CD14-positive monocyte (primary cell): ENCODE measurements at regions not wholly inside any gene's neighbourhood (a gene's known extent, or its start where the extent isn't known, plus 50 kb on each side); places are given as distances from the start of the nearest gene placed in this dataset.

Experiments
- DNase-seq, 3 donors: peaks; one replicate each; pipeline ENCODE4 v3.0.0-alpha.2; 2011 to 2022
- H2AFZ ChIP-seq: 2 replicates; pipeline ENCODE4 v1.6.0; 2012; ENCODE audit warnings: mild to moderate bottlenecking, low read depth, low read length, inconsistent platforms; ENCODE audit not compliant: insufficient read depth, poor library complexity, severe bottlenecking
- H3K27ac ChIP-seq, 2 donors: 1 replicate in 1 of 2; 2 replicates in 1 of 2; pipeline ENCODE4 v1.5.1; 2012 to 2013; ENCODE audit warnings: low read length in 2 of 2, control low read depth in 1 of 2, inconsistent platforms in 1 of 2, low read depth in 1 of 2, mild to moderate bottlenecking in 1 of 2
- H3K27me3 ChIP-seq, 2 donors: one replicate each; pipeline versions ENCODE4 v1.6.0 to v1.6.1; 2011 to 2013; ENCODE audit warnings: low read length in 2 of 2; ENCODE audit not compliant: control insufficient read depth in 2 of 2, insufficient read depth in 2 of 2
- H3K36me3 ChIP-seq, 2 donors: replicated peaks in 1 of 2; 1 replicate in 1 of 2; 2 replicates in 1 of 2; pipeline versions ENCODE4 v1.5.1 to v1.6.1; 2012 to 2013; ENCODE audit warnings: low read length in 2 of 2, control low read depth in 1 of 2, inconsistent platforms in 1 of 2, mild to moderate bottlenecking in 1 of 2; ENCODE audit not compliant: insufficient read depth in 2 of 2, control insufficient read depth in 1 of 2
- H3K4me1 ChIP-seq, 2 donors: 1 replicate in 1 of 2; 2 replicates in 1 of 2; pipeline versions ENCODE4 v1.5.1 to v1.6.1; 2012 to 2013; ENCODE audit warnings: low read length in 2 of 2, control low read depth in 1 of 2, inconsistent platforms in 1 of 2, mild to moderate bottlenecking in 1 of 2, moderate library complexity in 1 of 2; ENCODE audit not compliant: insufficient read depth in 2 of 2, control insufficient read depth in 1 of 2
- H3K4me2 ChIP-seq: replicated peaks from 2 replicates; pipeline ENCODE3; 2012; ENCODE audit warnings: low read length, moderate library complexity, mild to moderate bottlenecking; ENCODE audit not compliant: poor library complexity, severe bottlenecking; ENCODE audit errors: extremely low read depth
- H3K4me3 ChIP-seq, 3 experiments: fragments of 200-600 bp in 1 of 3; sonication (generic) in 1 of 3; replicated peaks in 1 of 3; 1 replicate in 2 of 3; 2 replicates in 1 of 3; pipeline ENCODE4 v1.5.1; 2011 to 2013; ENCODE audit warnings: low read length in 3 of 3, mild to moderate bottlenecking in 3 of 3, control low read depth in 2 of 3, low read depth in 2 of 3, inconsistent platforms in 1 of 3, moderate library complexity in 1 of 3
- H3K79me2 ChIP-seq: 2 replicates; pipeline ENCODE4 v1.6.0; 2012; ENCODE audit warnings: mild to moderate bottlenecking, control low read depth, inconsistent platforms, low read length, moderate library complexity; ENCODE audit not compliant: insufficient read depth
- H3K9ac ChIP-seq: 2 replicates; pipeline ENCODE4 v1.6.0; 2017; ENCODE audit warnings: low read length, mild to moderate bottlenecking; ENCODE audit not compliant: insufficient read depth, poor library complexity, severe bottlenecking
- H3K9me3 ChIP-seq, 2 donors: replicated peaks in 1 of 2; 1 replicate in 1 of 2; 2 replicates in 1 of 2; pipeline versions ENCODE4 v1.5.1 to v1.6.1; 2012 to 2013; ENCODE audit warnings: low read length in 2 of 2, control low read depth in 1 of 2; ENCODE audit not compliant: control insufficient read depth in 1 of 2, insufficient read depth in 1 of 2
- H4K20me1 ChIP-seq: 2 replicates; pipeline ENCODE4 v1.6.0; 2012; ENCODE audit warnings: mild to moderate bottlenecking, low read length, control low read depth, moderate library complexity; ENCODE audit not compliant: insufficient read depth
- H3K27ac Mint-ChIP-seq, 7 donors: one replicate each; pipeline ENCODE4 v1.8.0; 2020; ENCODE audit warnings: mild to moderate bottlenecking in 7 of 7, mixed read lengths in 7 of 7, moderate library complexity in 6 of 7, inconsistent platforms in 2 of 7
- H3K27me3 Mint-ChIP-seq, 3 donors: one replicate each; pipeline ENCODE4 v1.8.0; 2021 to 2022; ENCODE audit warnings: low read depth in 3 of 3, mild to moderate bottlenecking in 3 of 3, mixed read lengths in 3 of 3, moderate library complexity in 3 of 3, inconsistent platforms in 1 of 3
- H3K36me3 Mint-ChIP-seq, 2 donors: one replicate each; pipeline ENCODE4 v1.8.0; 2020; ENCODE audit warnings: mixed read lengths in 2 of 2, inconsistent platforms in 1 of 2, mild to moderate bottlenecking in 1 of 2
- H3K4me1 Mint-ChIP-seq: one replicate; pipeline ENCODE4 v1.8.0; 2020; ENCODE audit warnings: mild to moderate bottlenecking, mixed read lengths
- H3K4me3 Mint-ChIP-seq, 2 donors: one replicate each; pipeline ENCODE4 v1.8.0; 2020; ENCODE audit warnings: mild to moderate bottlenecking in 2 of 2, mixed read lengths in 2 of 2, moderate library complexity in 1 of 2
- H3K9me3 Mint-ChIP-seq, 7 donors: one replicate each; pipeline ENCODE4 v1.8.0; 2020 to 2022; ENCODE audit warnings: mixed read lengths in 7 of 7, mild to moderate bottlenecking in 6 of 7, moderate library complexity in 6 of 7, inconsistent platforms in 2 of 7
- CTCF ChIP-seq: fragments of 200-600 bp; IDR thresholded peaks from one replicate; pipeline ENCODE4 v1.8.0; 2022; ENCODE audit warnings: antibody characterized with exemption, mild to moderate bottlenecking
- WGBS: methylation state at CpG from one replicate; pipeline ENCODE4 v1.1.5; 2013; ENCODE audit warnings: missing lambda C conversion rate; ENCODE audit not compliant: insufficient coverage; 5-methylcytosine and 5-hydroxymethylcytosine counted together
- intact Hi-C, 2 donors: fragments of 100-400 bp; cut with micrococcal nuclease; formaldehyde crosslinking; loops; one replicate each; pipeline versions ENCODE4 v1.15.0 to v1.15.1; 2023

GRCh38 chr10:3857318-3857717, 72.3 kb upstream of the KLF6 start:
- Histone ChIP-seq H3K79me2 (no peaks in the 10 kb centered on the region), H3K36me3 (no peaks in the 10 kb centered on the region), H4K20me1 (no peaks in the 10 kb centered on the region), H2AFZ (no peak overlapping the region), H3K4me2 (no peak overlapping the region), H3K9me3 (no peaks in the 10 kb centered on the region), H3K27ac (no peak overlapping the region), H3K4me1 (peaks cover 9 to 11% of the 10 kb centered on the region in 2 donors), H3K27me3 (no peaks in the 10 kb centered on the region), H3K9ac (no peak overlapping the region), H3K4me3 (no peak overlapping the region)
- Mint-ChIP-seq H3K36me3 (no peaks in the 10 kb centered on the region), H3K4me3 (no peak overlapping the region), H3K9me3 (peaks cover 0 to 2% (median 0%) of the 10 kb centered on the region in 7 donors), H3K4me1 (peaks cover 10% of the 10 kb centered on the region), H3K27ac (no peak overlapping the region), H3K27me3 (peaks cover 0 to 2% (median 0%) of the 10 kb centered on the region in 3 donors)
- DNase-seq: peak in 1 of 3 donors; percentile 66
- TF ChIP-seq CTCF: no peak
- WGBS: 88% methylated on average over 7 of the region's 8 CpGs
- intact Hi-C loops: no loop called here

DNA sequence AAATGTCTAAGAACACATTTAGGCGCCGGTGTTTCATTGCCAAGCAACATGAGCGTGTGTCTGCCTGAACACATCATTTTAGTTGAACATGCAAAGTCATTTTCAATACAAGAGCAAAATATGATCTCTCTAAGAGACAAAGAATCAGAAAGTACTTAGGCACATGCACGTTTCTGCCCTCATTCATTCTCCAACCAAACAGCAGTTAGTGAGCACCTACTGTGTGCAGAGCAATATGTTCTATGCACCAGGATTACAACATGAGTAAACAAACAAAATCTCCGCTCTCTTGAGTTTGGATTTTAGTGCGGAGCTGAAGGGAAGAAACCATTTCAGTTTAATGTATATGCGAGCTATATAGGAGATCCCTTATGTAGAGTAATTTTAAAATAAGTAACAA, 71.6 kb upstream of the KLF6 start:
- no peak for TF ChIP-seq CTCF

More for the DNA sequence above, 71.6 kb upstream of the KLF6 start:
- H3K27ac ChIP-seq: no peak overlapping the region
- Mint-ChIP-seq H3K4me1 (peaks cover 16% of the 10 kb centered on the region), H3K4me3 (no peak overlapping the region), H3K27me3 (peaks cover 0 to 2% (median 0%) of the 10 kb centered on the region in 3 donors), H3K36me3 (no peaks in the 10 kb centered on the region), H3K9me3 (peaks cover 0 to under 1% (median 0%) of the 10 kb centered on the region in 7 donors), H3K27ac (peak overlapping the region in 2 of 7 donors; percentile 4 to 36)
- H3K27me3 ChIP-seq: no peaks in the 10 kb centered on the region
- no peaks in the 10 kb centered on the region for H3K9me3 ChIP-seq
- peaks cover 16 to 17% of the 10 kb centered on the region in 2 donors for H3K4me1 ChIP-seq
- H4K20me1 ChIP-seq: no peaks in the 10 kb centered on the region
- no peak overlapping the region for H2AFZ ChIP-seq
- H3K79me2 ChIP-seq: no peaks in the 10 kb centered on the region
- 93% methylated on average over 3 of the region's 7 CpGs for WGBS
- H3K4me2 ChIP-seq: no peak overlapping the region
- intact Hi-C loops: no loop called here
- no peak overlapping the region for H3K9ac ChIP-seq
- no peaks in the 10 kb centered on the region for H3K36me3 ChIP-seq
- H3K4me3 ChIP-seq: no peak overlapping the region
- no peak for DNase-seq
